ENCODE measurements at regions not wholly inside any gene's neighbourhood (a gene's known extent, or its start where the extent isn't known, plus 50 kb on each side); places are given as distances from the start of the nearest gene placed in this dataset.

GRCh38 chr3:13705051-13705450, 156.1 kb downstream of the FBLN2 start:
- intact Hi-C loops (cut with DNase I), result no loop called here
- Histone ChIP-seq H3K4me1 (replicated peaks) (no peaks in the 10 kb centered on the region), H3K27ac (no peak overlapping the region), H3K9me3 (no peaks in the 10 kb centered on the region), H3K4me3 (no peak overlapping the region), H3K27me3 (replicated peaks; ENCODE audit: insufficient read depth) (no peaks in the 10 kb centered on the region), H3K36me3 (no peaks in the 10 kb centered on the region)
- 88% methylated on average over 3 of the region's 3 CpGs for WGBS
- TF ChIP-seq POLR2A (IDR thresholded peaks at IDR 0.05), result no peak
- TF ChIP-seq POLR2AphosphoS5 (IDR thresholded peaks at IDR 0.05), result no peak
- no peak for TF ChIP-seq CTCF (IDR thresholded peaks at IDR 0.05)
- DNase-seq (ENCODE audit: low spot score), result no peak

GRCh38 chr3:13704174-13704573, 155.2 kb downstream of the FBLN2 start:
- H3K9me3 ChIP-seq, result no peaks in the 10 kb centered on the region
- WGBS, result 95% methylated on average over 6 of the region's 6 CpGs
- no peaks in the 10 kb centered on the region for H3K36me3 ChIP-seq
- H3K27me3 ChIP-seq (replicated peaks; ENCODE audit: insufficient read depth), result no peaks in the 10 kb centered on the region
- H3K4me3 ChIP-seq, result no peak overlapping the region
- intact Hi-C loops (cut with DNase I), result no loop called here
- H3K4me1 ChIP-seq (replicated peaks), result no peaks in the 10 kb centered on the region
- no peak for DNase-seq (ENCODE audit: low spot score)
- TF ChIP-seq POLR2AphosphoS5 (IDR thresholded peaks at IDR 0.05), result no peak
- no peak for TF ChIP-seq POLR2A (IDR thresholded peaks at IDR 0.05)
- no peak for TF ChIP-seq CTCF (IDR thresholded peaks at IDR 0.05)
- no peak overlapping the region for H3K27ac ChIP-seq

GRCh38 chr3:13703071-13703470, 154.1 kb downstream of the FBLN2 start:
- no peak overlapping the region for H3K27ac ChIP-seq
- intact Hi-C loops (cut with DNase I), result no loop called here
- no peak overlapping the region for H3K4me3 ChIP-seq
- TF ChIP-seq POLR2A (IDR thresholded peaks at IDR 0.05), result no peak
- no peak for TF ChIP-seq CTCF (IDR thresholded peaks at IDR 0.05)
- TF ChIP-seq POLR2AphosphoS5 (IDR thresholded peaks at IDR 0.05), result no peak
- H3K27me3 ChIP-seq (replicated peaks; ENCODE audit: insufficient read depth), result no peaks in the 10 kb centered on the region
- no peaks in the 10 kb centered on the region for H3K9me3 ChIP-seq
- no peaks in the 10 kb centered on the region for H3K4me1 ChIP-seq (replicated peaks)
- DNase-seq (ENCODE audit: low spot score), result no peak
- WGBS, result 86% methylated on average over 5 of the region's 5 CpGs
- H3K36me3 ChIP-seq, result no peaks in the 10 kb centered on the region

- TF ChIP-seq POLR2A (IDR thresholded peaks at IDR 0.05) (no peak), POLR2AphosphoS5 (IDR thresholded peaks at IDR 0.05) (no peak), CTCF (IDR thresholded peaks at IDR 0.05) (no peak)
- DNase-seq (ENCODE audit: low spot score), result no peak
- 89% methylated on average over 7 of the region's 7 CpGs for WGBS
Measured at GRCh38 chr3:13702286-13702685, 153.4 kb downstream of the FBLN2 start.

GRCh38 chr3:13700889-13701288, 152.0 kb downstream of the FBLN2 start:
- H3K27me3 ChIP-seq (replicated peaks; ENCODE audit: insufficient read depth), result no peaks in the 10 kb centered on the region
- H3K27ac ChIP-seq, result no peak overlapping the region
- no peaks in the 10 kb centered on the region for H3K36me3 ChIP-seq
- intact Hi-C loops (cut with DNase I), result no loop called here
- no peak for DNase-seq (ENCODE audit: low spot score)
- H3K9me3 ChIP-seq, result no peaks in the 10 kb centered on the region
- no peak overlapping the region for H3K4me3 ChIP-seq
- WGBS, result 75% methylated on average over 8 of the region's 8 CpGs
- no peaks in the 10 kb centered on the region for H3K4me1 ChIP-seq (replicated peaks)
- TF ChIP-seq POLR2A (IDR thresholded peaks at IDR 0.05) (no peak), CTCF (IDR thresholded peaks at IDR 0.05) (no peak), POLR2AphosphoS5 (IDR thresholded peaks at IDR 0.05) (no peak)

More at GRCh38 chr3:13702286-13702685, 153.4 kb downstream of the FBLN2 start:
- no peaks in the 10 kb centered on the region for H3K27me3 ChIP-seq (replicated peaks; ENCODE audit: insufficient read depth)
- no peak overlapping the region for H3K27ac ChIP-seq
- no peaks in the 10 kb centered on the region for H3K9me3 ChIP-seq
- H3K4me3 ChIP-seq, result no peak overlapping the region
- no peaks in the 10 kb centered on the region for H3K36me3 ChIP-seq
- intact Hi-C loops (cut with DNase I), result no loop called here
- H3K4me1 ChIP-seq (replicated peaks), result no peaks in the 10 kb centered on the region

Measured in prostate gland (tissue), 2 donors.